GM13976 (cell line): ENCODE measurements at regions not wholly inside any gene's neighbourhood (a gene's known extent, or its start where the extent isn't known, plus 50 kb on each side); places are given as distances from the start of the nearest gene placed in this dataset.

Source experiments
- DNase-seq: peaks from one replicate; pipeline ENCODE4 v3.0.0; 2012; ENCODE audit warnings: low spot score
- in situ Hi-C: fragments of 300-500 bp; cut with MboI; formaldehyde crosslinking; loops from one replicate; pipeline ENCODE4 v1.12.0; 2022; ENCODE audit warnings: low sequenced_read_pairs, mixed read lengths, inconsistent platforms; ENCODE audit not compliant: unreplicated experiment
- TF ChIP-seq, protein P1 (sequence below): IDR thresholded peaks from 2 replicates; pipeline ENCODE4 v1.5.1; 2012; ENCODE audit warnings: borderline replicate concordance, mild to moderate bottlenecking; ENCODE audit not compliant: insufficient read depth; ENCODE audit errors: extremely low read depth, missing control alignments, control extremely low read depth

DNA sequence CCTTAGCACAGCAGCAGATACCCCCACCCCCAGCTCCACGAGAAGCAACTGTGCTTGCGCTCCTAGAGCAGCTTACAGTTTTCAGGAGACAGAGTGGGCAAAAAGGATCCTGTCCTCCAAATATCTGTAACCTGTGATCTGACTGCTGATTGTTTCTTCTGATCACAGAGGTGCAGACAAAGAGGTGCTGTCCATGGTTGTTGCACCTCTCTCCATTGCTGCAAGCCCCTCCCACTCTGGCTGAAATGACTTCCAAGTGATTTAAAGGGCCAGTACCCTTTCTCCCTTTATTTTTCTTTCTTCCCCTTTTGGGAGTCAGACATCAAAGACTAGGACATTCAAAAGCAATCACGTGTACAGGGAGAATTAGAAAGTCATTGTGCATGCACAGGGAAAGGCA is 205.3 kb upstream of the GEMIN8 start:
- DNase-seq = no peak
- in situ Hi-C loops = no loop called here
- TF ChIP-seq, protein P1, sequence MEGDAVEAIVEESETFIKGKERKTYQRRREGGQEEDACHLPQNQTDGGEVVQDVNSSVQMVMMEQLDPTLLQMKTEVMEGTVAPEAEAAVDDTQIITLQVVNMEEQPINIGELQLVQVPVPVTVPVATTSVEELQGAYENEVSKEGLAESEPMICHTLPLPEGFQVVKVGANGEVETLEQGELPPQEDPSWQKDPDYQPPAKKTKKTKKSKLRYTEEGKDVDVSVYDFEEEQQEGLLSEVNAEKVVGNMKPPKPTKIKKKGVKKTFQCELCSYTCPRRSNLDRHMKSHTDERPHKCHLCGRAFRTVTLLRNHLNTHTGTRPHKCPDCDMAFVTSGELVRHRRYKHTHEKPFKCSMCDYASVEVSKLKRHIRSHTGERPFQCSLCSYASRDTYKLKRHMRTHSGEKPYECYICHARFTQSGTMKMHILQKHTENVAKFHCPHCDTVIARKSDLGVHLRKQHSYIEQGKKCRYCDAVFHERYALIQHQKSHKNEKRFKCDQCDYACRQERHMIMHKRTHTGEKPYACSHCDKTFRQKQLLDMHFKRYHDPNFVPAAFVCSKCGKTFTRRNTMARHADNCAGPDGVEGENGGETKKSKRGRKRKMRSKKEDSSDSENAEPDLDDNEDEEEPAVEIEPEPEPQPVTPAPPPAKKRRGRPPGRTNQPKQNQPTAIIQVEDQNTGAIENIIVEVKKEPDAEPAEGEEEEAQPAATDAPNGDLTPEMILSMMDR = no peak

DNA sequence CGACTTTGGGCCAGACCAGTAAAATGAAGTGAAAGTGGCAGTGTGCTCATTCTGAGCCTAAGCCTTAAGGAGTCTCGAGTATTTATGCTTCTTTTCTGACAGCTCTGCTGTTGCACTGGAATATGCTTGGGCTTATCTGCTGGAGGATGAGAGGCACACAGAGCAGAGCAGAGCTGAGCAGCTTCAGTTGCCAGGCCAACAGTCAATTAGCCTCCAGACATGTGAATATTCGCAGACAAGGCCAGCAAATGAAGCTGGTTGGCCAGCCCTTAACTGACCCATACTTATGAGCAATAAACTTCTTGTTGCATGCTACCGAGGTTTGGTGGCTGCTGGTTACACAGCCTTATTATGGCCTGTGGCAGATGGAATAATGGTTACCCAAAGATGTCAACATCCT is 203.0 kb upstream of the GEMIN8 start:
- no peak for DNase-seq
- in situ Hi-C loops = no loop called here
- TF ChIP-seq, protein P1 = no peak

DNA sequence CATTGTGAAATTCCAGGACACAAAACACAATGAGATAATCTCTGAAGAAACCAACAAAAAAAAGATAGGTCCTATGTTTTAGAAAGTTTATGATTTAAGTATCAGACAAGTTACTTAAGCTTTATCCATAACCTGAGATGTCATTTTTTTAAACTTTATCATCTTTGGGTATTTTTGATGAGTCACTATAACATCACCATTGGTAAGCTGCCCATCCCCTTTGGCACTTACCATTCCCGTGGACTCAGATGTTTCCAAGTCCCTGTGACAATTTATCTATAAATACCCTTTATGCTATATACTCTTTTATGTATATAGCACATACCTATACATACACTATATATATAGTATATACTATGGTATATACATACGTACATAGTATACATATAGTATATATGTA is 198.9 kb upstream of the GEMIN8 start:
- DNase-seq = no peak
- TF ChIP-seq, protein P1 = no peak
- in situ Hi-C loops = no loop called here

DNA sequence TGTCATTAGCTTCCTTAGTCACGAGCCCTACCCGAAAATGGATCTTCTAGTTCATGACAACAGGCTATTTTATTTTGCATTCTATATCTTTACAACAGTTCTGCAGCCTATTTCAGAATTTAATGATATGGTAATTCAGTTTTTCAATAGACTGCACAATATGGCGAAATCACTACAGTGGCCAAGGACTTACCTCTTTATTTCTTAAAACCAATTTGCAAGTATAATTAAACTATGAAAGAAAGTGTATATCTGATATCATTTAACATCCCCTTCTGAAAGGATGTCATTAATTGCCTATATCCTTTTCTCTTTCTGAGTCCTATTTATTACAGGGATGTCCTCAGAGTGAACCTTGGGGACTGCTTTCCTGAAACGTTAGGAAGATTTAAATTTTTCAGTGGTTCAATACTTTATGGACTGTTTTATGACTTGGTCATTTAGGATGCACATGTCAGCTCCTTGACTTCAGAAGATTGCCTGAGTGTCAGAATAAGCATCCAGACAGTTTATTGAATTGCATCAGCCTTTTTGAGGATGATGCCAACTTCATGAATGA is 190.8 kb upstream of the GEMIN8 start:
- TF ChIP-seq, protein P1 = no peak
- no peak for DNase-seq
- in situ Hi-C loops = no loop called here

DNA sequence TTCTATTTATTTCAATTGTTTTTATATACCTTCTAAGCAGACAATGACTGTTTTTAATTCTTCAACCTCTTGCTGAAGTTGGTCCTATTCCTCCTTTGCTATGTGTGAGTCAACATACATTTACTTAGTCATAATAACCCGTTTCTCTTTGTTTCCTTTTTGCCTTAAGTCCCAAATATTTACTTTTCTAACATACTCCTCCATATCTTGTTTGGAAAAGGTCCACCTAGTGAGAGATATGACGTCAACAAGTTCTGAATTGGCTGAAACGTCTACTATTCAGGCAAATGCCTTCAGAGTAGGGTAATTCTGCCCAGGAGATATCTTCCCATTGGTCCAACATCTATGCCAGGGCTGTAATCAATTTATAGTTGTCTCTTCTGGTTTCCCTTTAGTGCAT is 179.3 kb upstream of the GEMIN8 start:
- in situ Hi-C loops = no loop called here

DNA sequence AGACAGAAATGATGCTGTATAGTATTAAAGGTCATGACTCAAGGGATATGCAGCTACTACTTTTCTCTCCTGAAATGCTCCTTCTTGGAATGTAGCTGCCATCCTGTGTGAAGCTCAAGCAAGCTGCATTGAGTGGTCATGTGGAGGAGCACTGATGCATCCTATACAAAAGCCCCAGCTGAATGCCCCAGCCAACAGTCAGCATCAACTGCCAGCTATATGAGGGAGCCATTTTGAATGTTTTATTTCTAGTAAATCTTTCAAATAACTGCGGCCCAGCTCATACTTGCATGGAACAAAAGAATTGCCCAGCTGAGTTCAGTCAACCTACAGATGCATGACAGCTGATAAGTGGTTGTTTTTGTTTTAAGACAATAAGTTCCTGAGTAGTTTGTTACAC is 165.0 kb upstream of the GEMIN8 start:
- DNase-seq = no peak
- in situ Hi-C loops = no loop called here

More for the DNA sequence above, 179.3 kb upstream of the GEMIN8 start:
- TF ChIP-seq, protein P1 = no peak
- DNase-seq = no peak

More for the DNA sequence above, 165.0 kb upstream of the GEMIN8 start:
- TF ChIP-seq, protein P1 = no peak
